ENCODE measurements at regions not wholly inside any gene's neighbourhood (a gene's known extent, or its start where the extent isn't known, plus 50 kb on each side); places are given as distances from the start of the nearest gene placed in this dataset.

DNA sequence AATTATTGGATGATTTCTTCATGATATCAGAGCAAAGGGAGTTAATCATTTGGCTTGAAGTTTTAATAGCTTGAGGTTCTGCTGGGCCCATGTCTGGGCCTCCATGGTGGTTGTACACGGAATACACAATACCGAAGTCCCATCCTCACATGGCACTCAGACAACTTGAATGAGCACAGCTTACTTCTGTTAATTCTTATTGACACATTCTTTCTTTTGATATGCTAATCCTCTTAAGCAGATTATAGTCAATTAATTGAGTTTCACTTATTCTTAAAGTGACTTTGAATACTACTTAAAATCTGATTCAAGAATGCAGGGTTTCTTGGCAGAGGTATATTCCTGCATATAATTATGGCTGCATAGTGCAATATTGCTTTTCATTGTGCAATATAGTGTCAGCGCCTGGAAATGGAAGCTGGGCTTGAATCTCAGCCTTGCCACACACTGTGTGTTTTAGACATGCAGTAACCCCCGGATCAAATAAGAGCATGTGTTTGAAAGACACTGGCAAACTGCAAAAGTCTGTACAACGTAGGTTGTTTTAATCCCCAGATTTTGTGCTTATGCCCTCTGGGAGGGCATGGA lies 543.5 kb upstream of the ADARB2 start:
- Histone ChIP-seq H3K27me3 (ENCODE audit: control insufficient read depth in 4 of 4, insufficient read depth in 4 of 4, low read length in 3 of 4) (peaks cover 0 to 4% (median 0%) of the 10 kb centered on the region in 4 donors), H3K9ac (ENCODE audit: low read depth in 1 of 2, low read length in 2 of 2) (no peak overlapping the region), H3K27ac (ENCODE audit: low read depth in 1 of 2, low read length in 2 of 2) (no peak overlapping the region), H3K4me1 (ENCODE audit: control insufficient read depth in 4 of 4, insufficient read depth in 4 of 4, low read length in 3 of 4) (no peaks in the 10 kb centered on the region), H3K4me3 (ENCODE audit: low read depth in 1 of 3, low read length in 3 of 3) (no peak overlapping the region), H3K9me3 (ENCODE audit: control insufficient read depth in 4 of 4, low read length in 3 of 4) (peaks cover 0 to 4% (median 2%) of the 10 kb centered on the region in 4 donors), H3K36me3 (ENCODE audit: control insufficient read depth in 4 of 4, insufficient read depth in 3 of 4, low read depth in 1 of 4, low read length in 3 of 4) (no peaks in the 10 kb centered on the region)
- WGBS: 75% methylated on average over 5 of the region's 5 CpGs
- no peak for DNase-seq (ENCODE audit: low spot score)
- TF ChIP-seq, protein P1, sequence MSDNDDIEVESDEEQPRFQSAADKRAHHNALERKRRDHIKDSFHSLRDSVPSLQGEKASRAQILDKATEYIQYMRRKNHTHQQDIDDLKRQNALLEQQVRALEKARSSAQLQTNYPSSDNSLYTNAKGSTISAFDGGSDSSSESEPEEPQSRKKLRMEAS (IDR thresholded peaks at IDR 0.05): no peak
- no peak for TF ChIP-seq RXRA (IDR thresholded peaks at IDR 0.05)
- no peak for TF ChIP-seq HNF4G (IDR thresholded peaks at IDR 0.05)
- no peak for TF ChIP-seq RAD21 (IDR thresholded peaks at IDR 0.05)
- no peak for TF ChIP-seq YY1 (IDR thresholded peaks at IDR 0.05)
- no peak for TF ChIP-seq FOXA1 (IDR thresholded peaks at IDR 0.05)
- no peak for TF ChIP-seq EGR1 (IDR thresholded peaks at IDR 0.05; ENCODE audit: low read depth in 2 of 2)
- TF ChIP-seq GABPA (IDR thresholded peaks at IDR 0.05 in 1 of 2, conservative IDR thresholded peaks at IDR 0.05 in 1 of 2): no peak
- TF ChIP-seq TAF1 (conservative IDR thresholded peaks at IDR 0.05): no peak
- TF ChIP-seq NR2F2 (IDR thresholded peaks at IDR 0.05): no peak
- TF ChIP-seq JUND (IDR thresholded peaks at IDR 0.05): no peak
- no peak for TF ChIP-seq ATF3 (IDR thresholded peaks at IDR 0.05)
- TF ChIP-seq FOXA2 (IDR thresholded peaks at IDR 0.05): no peak

DNA sequence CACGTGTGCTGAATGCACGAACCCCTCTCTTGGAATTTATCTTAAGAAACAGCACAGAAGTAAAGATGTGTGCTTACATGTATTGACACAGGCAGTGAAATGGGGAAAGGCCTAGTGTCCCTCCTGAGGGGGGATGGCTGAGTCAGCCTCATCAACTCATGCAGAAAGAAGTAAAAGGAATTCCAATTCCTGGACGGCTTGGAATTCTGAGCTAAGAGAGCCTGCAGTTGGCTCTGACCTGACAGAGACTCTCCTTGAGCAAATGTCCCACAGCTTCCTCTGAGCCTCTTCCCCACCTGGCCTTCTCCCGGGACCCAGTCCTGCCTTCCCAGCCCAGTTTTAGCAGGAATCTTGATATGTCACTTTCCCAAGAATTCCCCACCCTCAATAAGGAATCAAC lies 542.4 kb upstream of the ADARB2 start:
- Histone ChIP-seq H3K9me3 (ENCODE audit: control insufficient read depth in 4 of 4, low read length in 3 of 4) (peaks cover 0 to 8% (median 4%) of the 10 kb centered on the region in 4 donors), H3K36me3 (ENCODE audit: control insufficient read depth in 4 of 4, insufficient read depth in 3 of 4, low read depth in 1 of 4, low read length in 3 of 4) (no peaks in the 10 kb centered on the region), H3K27ac (ENCODE audit: low read depth in 1 of 2, low read length in 2 of 2) (no peak overlapping the region), H3K27me3 (ENCODE audit: control insufficient read depth in 4 of 4, insufficient read depth in 4 of 4, low read length in 3 of 4) (peaks cover 0 to 4% (median 0%) of the 10 kb centered on the region in 4 donors), H3K4me3 (ENCODE audit: low read depth in 1 of 3, low read length in 3 of 3) (no peak overlapping the region), H3K4me1 (ENCODE audit: control insufficient read depth in 4 of 4, insufficient read depth in 4 of 4, low read length in 3 of 4) (no peaks in the 10 kb centered on the region), H3K9ac (ENCODE audit: low read depth in 1 of 2, low read length in 2 of 2) (no peak overlapping the region)
- no peak for DNase-seq (ENCODE audit: low spot score)
- TF ChIP-seq, protein P2, sequence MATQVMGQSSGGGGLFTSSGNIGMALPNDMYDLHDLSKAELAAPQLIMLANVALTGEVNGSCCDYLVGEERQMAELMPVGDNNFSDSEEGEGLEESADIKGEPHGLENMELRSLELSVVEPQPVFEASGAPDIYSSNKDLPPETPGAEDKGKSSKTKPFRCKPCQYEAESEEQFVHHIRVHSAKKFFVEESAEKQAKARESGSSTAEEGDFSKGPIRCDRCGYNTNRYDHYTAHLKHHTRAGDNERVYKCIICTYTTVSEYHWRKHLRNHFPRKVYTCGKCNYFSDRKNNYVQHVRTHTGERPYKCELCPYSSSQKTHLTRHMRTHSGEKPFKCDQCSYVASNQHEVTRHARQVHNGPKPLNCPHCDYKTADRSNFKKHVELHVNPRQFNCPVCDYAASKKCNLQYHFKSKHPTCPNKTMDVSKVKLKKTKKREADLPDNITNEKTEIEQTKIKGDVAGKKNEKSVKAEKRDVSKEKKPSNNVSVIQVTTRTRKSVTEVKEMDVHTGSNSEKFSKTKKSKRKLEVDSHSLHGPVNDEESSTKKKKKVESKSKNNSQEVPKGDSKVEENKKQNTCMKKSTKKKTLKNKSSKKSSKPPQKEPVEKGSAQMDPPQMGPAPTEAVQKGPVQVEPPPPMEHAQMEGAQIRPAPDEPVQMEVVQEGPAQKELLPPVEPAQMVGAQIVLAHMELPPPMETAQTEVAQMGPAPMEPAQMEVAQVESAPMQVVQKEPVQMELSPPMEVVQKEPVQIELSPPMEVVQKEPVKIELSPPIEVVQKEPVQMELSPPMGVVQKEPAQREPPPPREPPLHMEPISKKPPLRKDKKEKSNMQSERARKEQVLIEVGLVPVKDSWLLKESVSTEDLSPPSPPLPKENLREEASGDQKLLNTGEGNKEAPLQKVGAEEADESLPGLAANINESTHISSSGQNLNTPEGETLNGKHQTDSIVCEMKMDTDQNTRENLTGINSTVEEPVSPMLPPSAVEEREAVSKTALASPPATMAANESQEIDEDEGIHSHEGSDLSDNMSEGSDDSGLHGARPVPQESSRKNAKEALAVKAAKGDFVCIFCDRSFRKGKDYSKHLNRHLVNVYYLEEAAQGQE (IDR thresholded peaks at IDR 0.05): no peak
- no peak for TF ChIP-seq NR2F2 (IDR thresholded peaks at IDR 0.05)
- no peak for TF ChIP-seq JUND (IDR thresholded peaks at IDR 0.05)
- no peak for TF ChIP-seq FOXA1 (IDR thresholded peaks at IDR 0.05)
- TF ChIP-seq ZBTB33 (IDR thresholded peaks at IDR 0.05): no peak
- TF ChIP-seq RAD21 (IDR thresholded peaks at IDR 0.05): no peak
- no peak for TF ChIP-seq TAF1 (conservative IDR thresholded peaks at IDR 0.05)
- TF ChIP-seq ATF3 (IDR thresholded peaks at IDR 0.05): no peak
- TF ChIP-seq, protein P3, sequence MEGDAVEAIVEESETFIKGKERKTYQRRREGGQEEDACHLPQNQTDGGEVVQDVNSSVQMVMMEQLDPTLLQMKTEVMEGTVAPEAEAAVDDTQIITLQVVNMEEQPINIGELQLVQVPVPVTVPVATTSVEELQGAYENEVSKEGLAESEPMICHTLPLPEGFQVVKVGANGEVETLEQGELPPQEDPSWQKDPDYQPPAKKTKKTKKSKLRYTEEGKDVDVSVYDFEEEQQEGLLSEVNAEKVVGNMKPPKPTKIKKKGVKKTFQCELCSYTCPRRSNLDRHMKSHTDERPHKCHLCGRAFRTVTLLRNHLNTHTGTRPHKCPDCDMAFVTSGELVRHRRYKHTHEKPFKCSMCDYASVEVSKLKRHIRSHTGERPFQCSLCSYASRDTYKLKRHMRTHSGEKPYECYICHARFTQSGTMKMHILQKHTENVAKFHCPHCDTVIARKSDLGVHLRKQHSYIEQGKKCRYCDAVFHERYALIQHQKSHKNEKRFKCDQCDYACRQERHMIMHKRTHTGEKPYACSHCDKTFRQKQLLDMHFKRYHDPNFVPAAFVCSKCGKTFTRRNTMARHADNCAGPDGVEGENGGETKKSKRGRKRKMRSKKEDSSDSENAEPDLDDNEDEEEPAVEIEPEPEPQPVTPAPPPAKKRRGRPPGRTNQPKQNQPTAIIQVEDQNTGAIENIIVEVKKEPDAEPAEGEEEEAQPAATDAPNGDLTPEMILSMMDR (IDR thresholded peaks at IDR 0.05; ENCODE audit: low read depth, low read length, missing input control): no peak
- 57% methylated on average over 4 of the region's 4 CpGs for WGBS
